Fibroblast of villous mesenchyme (primary cell): ENCODE measurements at regions not wholly inside any gene's neighbourhood (a gene's known extent, or its start where the extent isn't known, plus 50 kb on each side); places are given as distances from the start of the nearest gene placed in this dataset.
"Not testable (repeated sequence)": the region's sequence is repeated elsewhere in the genome, so short reads cannot be mapped to it uniquely, and the experiment has no call there.

Experiments
- DNase-seq: peaks from one replicate; pipeline ENCODE4 v3.0.0-alpha.2; 2010; ENCODE audit warnings: low read depth
- H3K4me3 ChIP-seq: 2 replicates; pipeline ENCODE4 v1.5.1; 2011; ENCODE audit warnings: low read depth, mild to moderate bottlenecking, low read length
- TF ChIP-seq, protein P1 (sequence below): IDR thresholded peaks from 2 replicates; pipeline ENCODE4 v1.5.1; 2012; ENCODE audit warnings: low read depth, mild to moderate bottlenecking, low read length; ENCODE audit not compliant: insufficient read depth

DNA sequence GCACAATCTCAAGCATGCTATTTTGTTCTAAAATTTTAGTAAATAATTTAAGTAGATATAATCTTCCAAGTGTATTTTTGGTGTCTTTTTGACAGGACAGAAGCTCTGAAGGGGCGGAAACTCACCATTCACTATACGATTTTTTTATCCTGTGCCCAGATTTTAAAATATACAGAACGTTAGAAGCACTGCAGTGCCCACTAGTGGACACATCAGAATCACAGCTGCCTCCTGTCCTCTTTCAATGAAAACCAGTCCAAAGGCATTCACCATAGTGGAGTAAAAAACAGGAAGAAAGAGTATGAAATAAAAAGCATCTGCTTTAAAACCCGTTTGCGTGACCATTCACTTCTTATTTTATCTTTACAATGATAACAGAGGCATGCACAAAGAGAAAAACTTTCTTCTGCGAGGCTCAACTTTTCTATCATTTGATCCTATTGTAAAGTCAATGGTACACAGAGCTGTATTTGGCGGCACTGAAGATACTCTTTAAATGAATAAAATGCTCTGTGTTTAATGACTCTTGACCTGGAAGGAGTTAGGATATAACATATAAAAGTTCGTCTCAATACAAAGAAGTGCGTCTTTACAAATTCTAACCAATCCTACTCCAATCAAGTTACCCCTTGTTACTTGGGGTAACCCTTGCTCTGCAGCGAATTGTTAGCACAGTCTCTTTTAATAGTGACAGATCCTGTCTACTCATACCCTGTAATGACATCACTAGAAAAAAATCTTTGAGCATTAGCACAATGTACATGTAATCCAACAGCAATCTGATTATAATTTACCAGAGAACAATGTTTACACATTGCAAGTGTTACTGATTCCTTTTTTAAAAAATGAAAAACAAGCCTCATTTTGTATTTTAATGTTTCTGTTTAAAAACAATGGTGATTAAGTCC, 339.8 kb upstream of the PSMD7 start:
- TF ChIP-seq, protein P1, sequence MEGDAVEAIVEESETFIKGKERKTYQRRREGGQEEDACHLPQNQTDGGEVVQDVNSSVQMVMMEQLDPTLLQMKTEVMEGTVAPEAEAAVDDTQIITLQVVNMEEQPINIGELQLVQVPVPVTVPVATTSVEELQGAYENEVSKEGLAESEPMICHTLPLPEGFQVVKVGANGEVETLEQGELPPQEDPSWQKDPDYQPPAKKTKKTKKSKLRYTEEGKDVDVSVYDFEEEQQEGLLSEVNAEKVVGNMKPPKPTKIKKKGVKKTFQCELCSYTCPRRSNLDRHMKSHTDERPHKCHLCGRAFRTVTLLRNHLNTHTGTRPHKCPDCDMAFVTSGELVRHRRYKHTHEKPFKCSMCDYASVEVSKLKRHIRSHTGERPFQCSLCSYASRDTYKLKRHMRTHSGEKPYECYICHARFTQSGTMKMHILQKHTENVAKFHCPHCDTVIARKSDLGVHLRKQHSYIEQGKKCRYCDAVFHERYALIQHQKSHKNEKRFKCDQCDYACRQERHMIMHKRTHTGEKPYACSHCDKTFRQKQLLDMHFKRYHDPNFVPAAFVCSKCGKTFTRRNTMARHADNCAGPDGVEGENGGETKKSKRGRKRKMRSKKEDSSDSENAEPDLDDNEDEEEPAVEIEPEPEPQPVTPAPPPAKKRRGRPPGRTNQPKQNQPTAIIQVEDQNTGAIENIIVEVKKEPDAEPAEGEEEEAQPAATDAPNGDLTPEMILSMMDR: peak; percentile 92
- DNase-seq: peak; percentile 52
- H3K4me3 ChIP-seq: no peak overlapping the region

DNA sequence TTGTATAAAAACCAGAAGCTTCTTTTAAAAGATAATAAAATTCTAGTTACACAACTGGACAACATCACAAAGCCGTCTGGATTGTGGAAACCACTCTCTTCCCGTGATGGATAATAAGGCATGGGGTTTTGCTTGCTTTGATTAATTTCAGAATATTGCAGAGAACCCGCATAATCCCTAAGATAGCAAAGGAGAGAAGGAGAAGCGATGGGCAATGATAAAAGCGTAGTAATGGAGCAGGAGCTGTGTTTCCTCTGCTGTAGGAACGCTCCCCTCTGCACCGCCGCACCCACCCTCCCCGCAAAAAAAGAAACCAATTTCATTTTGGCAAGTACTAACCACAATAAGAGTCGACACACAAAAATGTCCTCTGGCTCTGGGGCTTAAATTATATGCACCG, 340.9 kb upstream of the PSMD7 start:
- TF ChIP-seq, protein P1: no peak
- H3K4me3 ChIP-seq: no peak overlapping the region
- DNase-seq: no peak

DNA sequence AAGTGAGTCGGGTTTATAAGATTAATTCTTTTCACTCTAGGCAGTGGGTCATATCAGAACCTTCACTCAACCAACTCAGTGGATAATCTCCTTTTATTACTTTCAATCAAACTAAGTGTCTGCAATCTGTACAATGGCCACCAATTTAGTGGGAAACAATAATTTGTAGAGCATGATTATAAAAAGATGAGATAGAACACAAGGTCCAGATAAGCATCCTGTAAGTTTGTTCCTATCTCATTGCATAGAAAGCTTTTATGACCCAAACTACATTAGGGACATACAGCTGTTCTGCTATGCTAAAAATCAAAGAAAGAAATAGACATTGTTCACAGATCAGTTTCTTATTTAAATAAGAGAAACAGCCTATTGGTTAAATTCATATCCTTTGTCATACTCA, 341.4 kb upstream of the PSMD7 start:
- no peak overlapping the region for H3K4me3 ChIP-seq
- DNase-seq: no peak
- TF ChIP-seq, protein P1: no peak

DNA sequence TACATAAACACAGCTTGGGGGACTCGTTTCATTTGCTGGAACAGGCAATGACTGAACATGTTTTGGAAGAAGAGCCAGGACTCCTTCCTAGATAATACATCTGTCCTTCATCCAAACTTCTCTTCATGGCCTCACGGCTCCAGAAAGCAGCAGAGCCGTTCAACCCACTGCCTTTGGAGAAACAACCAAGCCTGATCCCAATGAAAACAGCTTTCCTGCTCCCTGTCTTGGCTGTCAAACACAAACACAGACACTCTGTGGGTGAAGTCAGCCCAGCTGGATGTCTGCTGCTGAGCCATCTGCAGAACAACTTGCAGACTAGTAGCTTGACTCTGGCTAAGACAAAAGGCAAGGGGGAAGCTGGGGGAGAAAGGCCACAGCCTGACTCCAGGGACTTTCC, 345.1 kb upstream of the PSMD7 start:
- no peak for DNase-seq
- H3K4me3 ChIP-seq: no peak overlapping the region
- TF ChIP-seq, protein P1: no peak

DNA sequence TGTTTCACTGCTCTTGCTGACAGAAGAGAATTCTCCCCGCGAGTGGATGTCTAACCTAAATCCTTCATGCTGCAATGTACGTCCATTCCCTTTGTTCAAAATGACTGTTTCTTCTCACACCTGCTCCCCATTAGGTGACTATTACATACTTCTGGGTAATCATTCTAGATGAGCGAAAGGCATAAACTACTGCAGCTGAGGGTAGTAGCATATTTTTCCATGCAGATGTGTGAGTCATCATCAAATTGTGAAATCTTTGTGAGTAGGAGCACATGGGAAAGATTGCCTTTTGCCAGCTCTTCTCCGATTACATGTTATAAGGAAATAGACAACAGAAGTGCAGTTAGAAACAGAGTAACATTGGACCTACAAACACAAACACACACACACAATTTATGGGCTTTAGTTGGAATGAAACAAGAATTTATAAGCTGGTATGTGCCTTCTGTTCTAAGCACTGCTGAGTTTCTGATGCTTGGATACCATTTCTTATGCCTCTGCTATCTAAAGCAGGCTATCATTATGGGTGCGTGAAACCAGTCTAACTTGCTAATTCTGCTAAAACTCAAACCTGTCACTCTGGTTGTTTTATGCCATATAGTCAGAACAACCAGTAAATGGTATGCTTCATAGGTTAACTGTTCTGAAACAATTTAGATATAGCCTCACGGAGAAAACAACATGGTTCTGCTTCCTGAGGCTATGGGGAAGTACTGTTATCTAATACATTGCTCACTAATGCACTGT, 346.9 kb upstream of the PSMD7 start:
- TF ChIP-seq, protein P1: no peak
- DNase-seq: peak; percentile 66
- no peak overlapping the region for H3K4me3 ChIP-seq

DNA sequence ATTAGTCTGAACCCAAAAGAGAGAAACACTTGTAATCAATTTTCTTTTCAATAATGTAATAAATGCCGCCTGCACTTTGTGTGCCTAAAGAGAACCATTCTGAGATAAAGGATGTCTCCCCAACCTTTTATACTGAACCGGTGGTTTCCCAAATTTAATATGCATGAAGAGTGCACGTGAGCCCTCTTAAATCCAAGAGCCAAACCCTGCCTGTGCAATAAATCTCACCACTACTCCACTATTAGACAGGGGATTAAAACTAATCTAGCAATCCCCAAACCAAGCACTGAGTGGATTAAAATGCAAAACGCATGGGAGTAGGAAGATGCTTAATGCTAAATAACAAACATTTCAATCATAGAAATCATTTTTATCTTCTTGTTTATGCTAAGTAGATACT, 351.0 kb upstream of the PSMD7 start:
- no peak for DNase-seq
- H3K4me3 ChIP-seq: no peak overlapping the region
- TF ChIP-seq, protein P1: no peak

DNA sequence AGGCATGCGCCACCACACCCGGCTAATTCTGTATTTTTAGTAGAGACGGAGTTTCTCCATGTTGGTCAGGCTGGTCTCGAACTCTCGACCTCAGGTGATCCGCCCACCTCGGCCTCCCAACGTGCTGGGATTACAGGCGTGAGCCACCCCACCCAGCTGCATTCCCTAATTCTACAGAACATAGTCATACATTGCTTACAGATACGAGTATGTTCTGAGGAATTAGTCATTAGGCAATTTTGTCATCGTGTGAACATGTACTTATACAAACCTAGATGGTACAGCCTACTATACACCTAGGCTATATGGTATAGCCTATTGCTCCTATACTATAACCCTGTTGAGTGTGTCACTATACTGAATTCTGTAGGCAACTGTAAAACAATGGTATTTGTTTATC, 353.4 kb upstream of the PSMD7 start:
- H3K4me3 ChIP-seq, DNase-seq: not testable (repeated sequence)

DNA sequence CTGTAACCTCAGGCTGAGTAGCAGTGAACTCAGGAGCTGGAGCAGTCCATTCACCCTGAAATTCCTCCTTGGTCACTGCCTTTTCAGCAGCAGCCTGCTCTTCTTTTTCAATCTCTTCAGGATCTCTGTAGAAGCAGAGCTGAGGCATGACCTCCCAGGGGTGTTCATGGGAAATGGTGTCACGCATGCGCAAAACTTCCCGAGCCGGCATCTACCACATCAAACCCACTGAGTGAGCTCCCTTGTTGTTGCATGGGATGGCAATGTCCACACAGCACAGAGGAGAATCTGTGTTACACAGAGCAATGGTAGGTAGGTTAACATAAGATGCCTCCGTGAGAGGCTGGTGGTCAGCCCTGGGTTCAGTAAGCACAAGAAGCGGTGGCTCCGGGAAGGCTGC, 355.8 kb upstream of the PSMD7 start:
- H3K4me3 ChIP-seq, DNase-seq: not testable (repeated sequence)
